ENCODE measurements at regions not wholly inside any gene's neighbourhood (a gene's known extent, or its start where the extent isn't known, plus 50 kb on each side); places are given as distances from the start of the nearest gene placed in this dataset.

DNA sequence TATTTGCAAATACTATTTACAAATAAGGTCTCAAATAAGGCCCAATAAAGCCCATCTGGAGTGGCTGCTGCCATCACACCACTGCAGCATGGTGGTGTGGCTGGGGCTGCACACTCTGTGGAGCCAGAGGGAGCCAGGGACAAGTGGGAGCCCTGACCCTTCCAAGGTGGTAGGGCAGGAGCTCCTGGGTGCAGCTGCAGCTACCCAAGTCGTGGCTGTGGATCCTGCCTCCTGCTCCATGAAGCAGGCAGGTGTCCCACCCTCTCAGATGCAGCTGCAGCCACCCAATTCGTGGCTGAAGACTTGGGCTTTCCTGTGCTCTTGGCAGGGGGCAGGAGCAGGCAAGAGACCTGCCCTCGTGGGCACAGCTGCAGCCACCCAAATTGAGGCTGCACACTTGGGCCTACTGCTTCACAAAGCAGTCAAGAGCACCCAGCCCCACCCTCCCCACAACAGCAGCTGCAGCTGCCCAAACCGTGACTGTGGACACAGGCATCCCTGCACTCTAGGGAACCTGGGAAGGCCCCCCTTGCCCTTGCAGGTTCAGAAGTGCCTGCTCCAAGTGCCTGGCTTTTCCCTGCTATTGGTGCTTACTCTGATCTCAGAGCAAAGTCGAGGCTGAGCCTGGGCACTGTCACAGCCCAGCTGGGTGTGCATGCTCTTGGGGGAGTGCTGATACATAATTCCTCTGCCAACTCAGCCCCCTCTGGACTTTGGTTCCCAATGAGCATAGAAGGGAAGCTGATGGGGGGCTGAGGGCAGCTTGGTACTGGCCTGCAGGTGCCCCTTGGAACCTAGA, 614.8 kb downstream of the PCDH18 start:
- no peak for DNase-seq

DNA sequence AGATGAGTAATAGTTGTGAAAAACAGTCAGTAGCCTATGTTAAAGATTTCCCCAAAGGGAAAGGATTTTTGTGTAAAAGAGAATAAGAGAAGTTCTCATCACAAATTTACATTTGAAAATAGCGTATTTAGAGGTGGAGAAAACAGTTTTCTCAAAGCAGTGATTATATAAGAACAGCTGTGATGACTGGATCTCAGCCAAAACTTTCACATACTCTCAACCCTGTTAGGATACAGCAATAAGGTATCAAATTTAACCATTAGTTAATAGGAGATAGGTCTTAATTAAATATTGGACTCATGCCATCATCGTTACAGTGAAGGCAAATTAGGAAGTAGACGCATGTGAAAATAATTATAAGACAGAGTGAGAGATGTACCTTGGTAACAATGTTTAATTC, 622.7 kb downstream of the PCDH18 start:
- DNase-seq: no peak

DNA sequence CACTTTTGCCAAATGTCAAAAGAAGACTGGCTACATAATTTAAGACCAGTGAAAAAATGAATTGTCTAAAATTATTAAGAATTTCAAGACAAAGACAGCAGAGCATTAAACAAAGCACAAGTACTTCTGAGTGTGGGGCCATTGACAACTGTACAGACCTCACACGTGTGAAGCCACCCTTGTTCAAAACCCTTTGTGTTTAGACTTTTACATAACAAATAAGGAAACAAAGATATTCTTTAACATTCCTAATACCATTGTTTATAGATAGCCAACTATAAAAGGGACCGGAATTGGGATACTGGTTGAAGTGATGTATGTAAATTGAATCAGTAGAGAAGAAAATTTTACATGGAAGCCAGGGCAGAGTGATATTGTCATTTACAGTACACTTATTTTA, 624.2 kb downstream of the PCDH18 start:
- no peak for DNase-seq

DNA sequence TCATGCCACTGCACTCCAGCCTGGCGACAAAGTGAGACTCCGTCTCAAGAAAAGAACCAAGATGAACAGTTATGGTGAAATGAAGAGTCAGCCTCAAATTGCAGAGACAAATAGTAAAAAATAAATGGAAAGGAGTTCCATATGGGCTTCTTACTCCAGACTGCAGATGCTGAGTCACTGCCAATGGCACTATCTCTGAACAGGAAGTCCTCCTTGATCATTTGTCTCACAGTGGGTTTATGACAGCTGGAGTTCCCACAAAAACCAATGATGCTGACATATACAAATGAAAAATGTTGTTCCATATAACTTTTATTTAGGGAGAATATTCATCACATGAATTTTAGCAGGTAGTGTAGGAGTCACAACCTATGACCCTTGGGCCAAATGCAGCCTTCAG, 631.6 kb downstream of the PCDH18 start:
- no peak for DNase-seq

DNA sequence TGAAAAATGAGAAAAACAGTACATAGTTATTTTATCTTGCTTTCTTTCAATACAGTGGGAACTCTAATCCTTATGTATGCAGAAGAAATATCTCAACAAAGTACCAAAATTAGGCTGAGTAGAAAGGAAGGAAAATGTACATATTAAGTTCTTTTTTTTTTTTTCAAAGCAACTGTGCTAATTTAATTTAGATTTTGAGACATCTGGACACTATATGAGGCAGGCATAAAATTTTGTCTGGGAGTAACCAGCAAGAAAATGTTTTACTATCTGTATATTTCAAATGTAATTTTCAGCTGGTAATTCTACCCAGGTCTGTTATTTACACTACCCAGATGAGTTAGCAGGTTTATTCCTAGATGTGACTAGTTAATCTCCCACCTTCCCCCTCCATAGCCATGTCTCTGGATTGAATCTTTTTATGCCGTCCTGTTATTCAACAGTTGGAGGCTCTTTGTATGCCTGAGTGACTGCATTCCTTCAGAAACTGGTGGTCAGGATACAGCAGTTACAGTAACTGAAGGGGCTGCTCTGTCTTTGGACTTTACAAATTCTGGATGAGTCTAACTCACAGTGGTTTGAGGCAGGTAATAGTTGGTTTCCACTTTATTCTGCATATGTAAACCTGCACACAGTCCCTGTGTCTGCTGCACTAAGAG, 633.6 kb downstream of the PCDH18 start:
- DNase-seq: no peak

DNA sequence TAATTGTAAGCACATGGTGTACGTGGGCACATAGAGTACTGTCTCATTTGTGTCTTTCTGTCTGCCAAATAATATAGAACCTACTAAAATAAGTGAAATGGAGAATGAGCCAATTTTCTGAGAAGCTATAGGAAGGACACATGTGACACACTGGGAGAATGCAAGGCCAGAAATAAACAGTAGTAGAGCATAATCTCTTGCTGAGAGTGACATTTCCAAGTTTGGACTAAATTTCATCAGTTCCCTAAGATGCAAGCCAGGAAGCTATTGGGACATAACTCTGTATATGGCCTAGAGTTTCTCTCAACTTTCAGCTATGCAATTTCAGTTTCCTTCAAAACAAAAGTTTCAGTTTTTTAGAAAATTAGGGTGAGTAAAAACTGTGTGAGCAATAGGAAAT, 638.7 kb downstream of the PCDH18 start:
- no peak for DNase-seq

DNA sequence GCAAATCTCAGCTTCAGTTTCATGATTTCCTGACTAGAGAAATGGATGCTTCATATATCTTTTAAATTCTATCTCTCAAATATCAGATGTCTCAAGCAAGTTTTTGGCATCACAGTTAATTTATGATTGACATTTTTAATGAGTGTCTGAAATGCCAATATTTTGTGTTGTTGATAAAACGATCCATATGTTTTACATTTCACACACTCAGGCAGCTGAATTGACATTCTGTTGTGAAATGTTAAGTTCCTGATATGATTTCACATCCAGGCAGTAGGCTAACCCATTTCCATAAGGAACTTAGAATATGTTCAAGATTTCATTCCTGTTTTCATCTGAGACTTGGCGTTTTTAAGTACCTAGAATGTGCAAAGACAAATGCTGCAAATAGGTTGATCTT, 650.6 kb downstream of the PCDH18 start:
- DNase-seq: no peak

DNA sequence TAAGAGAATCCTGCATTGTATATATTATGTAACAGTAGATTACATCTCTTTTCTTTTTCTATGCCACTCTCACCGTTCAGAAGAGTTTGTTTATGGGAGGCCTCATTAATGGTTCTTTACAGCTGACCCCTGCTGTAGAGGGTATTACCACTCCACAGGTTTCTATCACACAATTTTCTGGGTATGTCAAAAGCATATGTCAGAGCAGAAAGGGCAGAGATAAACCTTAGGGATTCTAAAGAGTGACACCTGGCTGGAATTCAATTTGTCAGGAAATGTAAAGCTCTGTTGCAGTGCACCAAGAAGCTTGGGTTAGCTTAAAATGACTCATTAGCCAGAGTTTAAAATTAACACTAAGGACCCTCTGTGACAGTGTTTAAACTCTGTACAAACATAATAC, 658.7 kb downstream of the PCDH18 start:
- DNase-seq: no peak

DNA sequence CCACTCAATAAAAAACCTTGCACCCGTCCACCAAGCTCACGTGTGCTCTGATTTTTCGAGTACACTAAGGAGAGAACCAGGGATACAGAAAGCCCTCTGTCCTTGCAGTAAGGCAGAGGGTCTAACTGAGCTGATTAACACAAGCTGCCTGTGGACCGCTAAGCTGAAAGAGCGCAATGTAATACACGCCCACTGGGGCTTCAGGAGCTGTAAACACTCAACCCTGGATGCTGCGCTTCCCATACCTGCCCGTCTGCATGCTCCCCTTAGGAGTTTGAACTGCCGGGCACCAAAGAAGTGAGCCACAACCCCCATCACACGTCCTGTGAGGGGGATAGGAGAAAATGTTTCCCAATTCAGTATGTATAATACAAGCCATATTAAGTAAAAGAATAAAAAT, 664.8 kb downstream of the PCDH18 start:
- no peak for DNase-seq

DNA sequence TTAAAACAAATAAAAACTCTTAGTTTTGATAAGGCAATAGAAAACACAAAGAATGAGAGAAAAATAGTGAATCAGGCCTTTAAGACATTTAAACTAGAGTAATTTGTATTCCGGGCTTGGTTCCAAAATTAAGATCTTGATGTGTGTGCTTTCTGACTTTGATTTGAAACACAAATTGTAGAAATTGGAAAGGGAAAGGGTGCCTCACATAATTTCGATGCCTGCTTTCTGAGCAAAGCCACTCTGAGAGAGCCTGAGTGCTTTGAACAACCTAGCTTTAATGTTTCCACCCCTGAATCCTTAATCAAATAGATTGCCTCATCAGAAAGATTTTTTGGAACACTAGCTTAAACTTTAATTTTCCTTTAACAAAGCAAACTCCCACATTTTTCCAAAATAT, 666.8 kb downstream of the PCDH18 start:
- no peak for DNase-seq

DNA sequence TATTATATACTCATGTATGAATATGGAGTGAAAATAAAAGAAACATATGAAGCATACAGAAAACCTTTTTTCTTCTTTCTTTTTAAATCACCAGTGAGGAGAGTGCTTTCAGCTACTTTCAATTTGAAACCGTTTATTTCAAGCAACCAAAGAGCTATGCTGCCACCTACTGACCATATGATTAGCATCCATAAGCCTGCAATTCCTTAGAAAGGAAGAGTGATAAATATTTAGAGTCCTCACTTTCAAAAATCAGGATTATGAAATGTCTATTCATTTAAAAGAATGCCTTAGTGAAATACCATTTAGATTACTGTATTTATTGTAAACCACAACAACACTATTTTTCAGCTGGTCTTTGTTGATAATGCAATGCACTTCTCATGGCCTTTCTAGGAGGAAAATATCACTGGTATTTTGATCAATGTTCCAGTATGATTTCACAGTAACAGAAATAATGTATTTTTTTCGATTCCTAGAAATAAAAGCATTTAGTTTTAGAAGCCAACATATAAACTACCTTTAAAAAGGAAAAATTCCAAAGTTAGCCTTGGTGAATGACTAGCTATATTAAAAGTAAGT, 667.6 kb downstream of the PCDH18 start:
- DNase-seq: peak; percentile 76 to 77 (median 76)

DNA sequence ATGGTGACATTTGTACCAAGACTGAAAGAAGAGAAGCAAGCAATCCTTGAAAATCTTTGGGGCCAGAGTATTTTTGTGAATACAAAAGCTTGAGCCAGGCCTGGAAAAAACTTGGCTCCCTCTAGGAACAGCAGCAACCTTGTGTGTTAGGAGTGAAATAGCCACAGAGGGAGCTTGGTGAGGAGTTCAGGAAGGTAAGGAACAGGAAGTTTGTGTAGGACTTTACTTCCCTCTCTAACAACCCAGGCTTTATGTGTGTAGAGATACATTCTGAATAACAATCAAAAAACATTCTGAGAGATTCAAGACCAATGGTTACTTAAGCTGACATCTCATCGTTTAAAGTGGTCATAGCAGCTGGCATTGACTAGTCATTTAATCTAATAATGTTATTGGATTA, 668.5 kb downstream of the PCDH18 start:
- peak in 1 of 3 donors; percentile 3 for DNase-seq

DNA sequence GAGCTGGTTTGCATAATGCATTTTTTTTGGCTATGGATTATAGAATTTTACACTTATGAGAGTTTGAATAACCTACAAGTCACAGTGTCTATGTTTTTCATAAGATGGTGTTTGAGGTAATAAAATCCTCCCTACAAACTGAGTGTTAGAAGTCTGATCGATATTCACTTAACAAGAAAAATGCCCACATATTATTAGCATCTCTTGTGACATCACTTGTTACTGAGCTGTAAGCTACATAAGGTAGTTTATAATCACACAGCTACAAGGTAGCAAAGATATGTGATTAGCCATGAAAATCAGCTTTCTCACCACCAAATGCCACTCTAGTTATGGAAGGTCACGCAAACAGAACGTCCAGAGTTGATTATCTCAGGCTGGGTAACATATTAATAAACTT, 669.6 kb downstream of the PCDH18 start:
- no peak for DNase-seq

DNA sequence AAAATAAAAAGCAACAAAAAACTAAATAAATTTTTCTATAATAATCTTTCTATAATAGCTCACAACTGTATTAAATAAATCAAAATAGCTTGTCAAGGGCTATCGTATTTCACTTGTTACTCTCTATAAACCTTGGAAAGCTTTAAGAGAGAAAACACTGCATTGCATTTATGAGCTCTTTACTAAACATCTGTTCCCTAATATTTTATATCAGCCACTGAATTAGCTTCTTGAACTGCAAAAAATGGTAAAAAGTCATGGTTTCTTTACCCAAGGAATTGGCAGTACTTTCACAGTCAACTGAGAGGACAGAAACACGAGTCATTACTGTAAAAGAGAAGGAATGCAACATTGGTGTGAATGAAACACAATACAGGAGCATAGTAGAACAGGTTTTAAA, 671.2 kb downstream of the PCDH18 start:
- DNase-seq: no peak

DNA sequence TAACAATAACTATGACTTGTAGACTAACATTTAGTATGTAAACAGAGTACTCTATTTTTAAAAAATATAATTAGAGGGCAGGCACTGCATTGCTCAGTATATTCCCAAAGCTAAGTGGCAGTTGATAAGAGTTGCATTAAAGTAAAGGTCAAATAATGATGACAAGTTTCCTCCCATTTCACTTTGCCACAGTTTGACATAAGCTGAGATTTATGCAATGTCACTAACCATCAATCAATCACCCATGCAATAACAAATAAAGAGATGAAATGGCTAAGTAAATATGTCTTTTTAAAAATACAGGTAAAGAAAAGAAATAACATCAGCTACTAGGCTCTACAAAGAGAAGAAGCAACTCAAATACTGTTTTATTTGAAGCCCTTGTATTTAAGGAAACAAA, 673.4 kb downstream of the PCDH18 start:
- DNase-seq: no peak

DNA sequence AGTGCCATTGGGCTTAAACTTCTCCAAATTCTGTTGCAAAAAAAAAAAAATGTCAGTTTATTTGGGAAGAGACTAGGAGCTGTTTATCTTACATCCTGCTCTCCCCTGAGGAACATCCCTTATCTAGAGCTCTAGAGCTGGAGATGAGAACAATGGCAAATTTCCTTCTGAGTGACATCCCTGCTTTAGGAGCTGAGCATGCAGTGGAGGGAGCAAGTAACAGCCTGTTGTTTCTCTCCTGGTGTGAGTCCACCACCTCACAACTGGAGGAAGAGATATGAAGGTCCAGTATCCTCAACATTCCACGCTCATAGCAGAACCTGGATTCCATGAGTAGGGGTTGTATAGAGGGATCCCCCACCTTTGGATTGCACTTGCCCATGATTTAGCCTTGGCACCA, 676.4 kb downstream of the PCDH18 start:
- DNase-seq: no peak

DNA sequence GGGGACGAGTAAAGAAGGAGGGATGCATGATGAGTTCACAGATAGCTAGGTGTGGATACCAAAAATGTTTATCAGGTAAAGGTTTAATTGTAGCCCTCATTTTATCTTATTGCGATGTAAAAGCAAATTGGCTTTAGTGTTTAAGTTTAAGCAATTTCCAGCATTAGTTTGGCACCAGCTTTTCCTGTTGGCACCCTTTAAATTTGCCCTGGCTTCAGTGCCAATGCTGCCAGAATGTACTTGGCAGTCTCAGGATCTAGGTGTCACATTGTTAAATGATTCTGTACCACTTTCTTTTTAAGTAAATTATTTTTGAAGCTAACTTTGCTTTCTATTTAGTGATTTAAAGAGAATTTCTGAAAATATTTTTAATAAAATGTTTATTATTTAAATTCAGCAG, 681.8 kb downstream of the PCDH18 start:
- no peak for DNase-seq

DNA sequence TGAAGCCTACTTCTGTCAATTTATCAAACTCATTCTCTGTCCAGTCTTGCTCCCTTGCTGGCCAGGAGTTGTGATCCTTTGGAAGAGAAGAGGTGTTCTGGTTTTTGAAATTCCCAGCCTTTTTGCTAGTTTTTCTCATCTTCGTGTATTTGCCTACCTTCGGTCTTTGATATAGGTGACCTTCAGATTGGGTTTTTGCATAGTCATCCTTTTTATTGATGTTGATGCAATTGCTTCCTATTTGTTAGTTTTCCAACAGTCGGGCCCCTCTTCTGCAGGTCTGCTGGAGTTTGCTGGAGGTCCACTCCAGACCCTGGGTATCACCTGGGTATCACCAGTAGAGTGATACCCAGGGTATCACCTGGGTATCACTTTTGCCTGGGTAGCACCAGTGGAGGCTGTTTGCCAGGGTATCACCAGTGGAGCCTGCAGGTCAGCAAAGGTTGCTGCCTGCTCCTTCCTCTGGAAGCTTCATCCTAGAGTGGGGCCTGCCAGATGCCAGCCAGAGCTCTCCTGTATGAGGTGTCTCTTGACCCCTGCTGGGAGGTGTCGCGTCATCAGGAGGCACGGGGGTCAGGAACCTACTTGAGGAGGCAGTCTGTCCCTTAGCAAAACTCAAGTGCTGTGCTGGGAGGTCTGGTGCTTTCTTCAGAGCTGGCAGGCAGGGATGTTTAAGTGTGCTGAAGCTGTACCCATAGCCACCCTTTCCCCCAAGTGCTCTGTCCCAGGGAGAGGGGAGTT, 684.2 kb downstream of the PCDH18 start:
- DNase-seq: no peak

DNA sequence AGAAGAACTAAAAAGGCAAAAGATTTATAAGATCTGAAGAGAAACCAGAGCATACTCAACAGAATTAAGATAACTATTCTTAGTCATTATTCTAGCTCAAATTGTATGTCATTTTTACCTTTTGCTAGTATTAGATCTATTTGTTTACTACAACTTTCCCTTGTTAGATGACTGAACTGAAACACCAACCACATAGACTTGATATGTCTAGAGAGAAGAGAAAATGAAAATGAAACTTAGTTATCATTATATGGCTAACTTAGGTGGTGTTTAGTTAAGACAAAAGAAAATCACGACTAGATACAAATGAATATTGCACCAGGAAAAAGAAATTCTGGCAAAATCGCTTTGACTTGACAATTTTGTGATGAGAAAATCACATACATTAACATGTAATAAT, 690.8 kb downstream of the PCDH18 start:
- DNase-seq: no peak

DNA sequence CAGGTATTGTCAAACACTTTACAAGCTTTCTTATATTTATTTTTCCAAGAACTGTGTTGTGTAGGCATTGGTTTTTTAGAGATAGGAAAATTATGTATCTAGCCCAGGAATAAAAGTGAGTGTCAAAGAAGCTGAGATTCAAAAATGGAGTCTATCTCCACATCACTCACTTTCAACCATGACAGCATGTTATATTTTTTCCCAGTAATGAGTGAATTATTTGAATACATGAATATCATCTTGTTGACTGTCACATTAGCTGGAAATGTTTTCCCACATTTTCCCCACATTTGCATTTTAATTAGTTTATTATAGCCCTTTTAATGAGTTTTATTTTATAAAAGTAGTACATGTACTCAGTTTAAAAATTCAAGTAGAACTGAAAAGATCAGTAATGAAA, 693.7 kb downstream of the PCDH18 start:
- no peak for DNase-seq

DNA sequence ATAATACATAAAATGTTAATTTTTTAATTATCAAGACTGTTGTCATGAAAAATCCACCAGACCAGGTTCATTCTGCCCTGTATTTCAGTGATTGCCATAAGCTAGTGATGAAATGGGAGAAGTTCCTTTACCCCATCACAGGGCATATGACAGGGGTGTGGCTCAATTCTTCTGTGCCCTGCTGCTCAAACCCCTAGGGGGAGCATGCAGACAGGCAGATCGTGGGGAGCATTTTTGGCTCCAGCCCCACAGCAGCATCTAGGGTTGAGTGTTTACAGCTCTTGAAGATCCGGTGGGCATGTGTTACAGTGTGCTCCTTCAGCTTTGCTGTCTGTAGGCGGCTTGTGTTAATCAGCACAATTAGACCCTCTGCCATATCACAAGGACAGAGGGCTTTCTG, 700.7 kb downstream of the PCDH18 start:
- peak in 1 of 3 donors; percentile 1 for DNase-seq

DNA sequence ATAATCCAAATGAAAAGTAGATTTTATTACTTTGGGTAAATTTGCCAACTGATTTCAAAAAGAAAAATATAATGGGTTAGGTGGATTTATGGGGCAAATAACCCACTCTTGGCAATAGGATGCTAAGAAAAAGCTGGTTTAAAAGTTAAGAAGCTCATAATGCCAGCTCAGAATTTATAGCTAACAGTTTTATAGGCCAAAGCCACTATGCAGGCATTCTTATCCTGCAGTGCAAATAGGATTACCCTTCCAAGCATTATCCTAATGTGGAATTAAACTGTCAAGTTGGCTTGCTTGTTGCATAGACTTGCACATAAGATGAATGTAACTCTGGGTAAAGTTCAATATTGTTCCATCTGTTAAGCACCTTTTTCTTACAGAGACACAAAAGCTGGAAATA, 703.0 kb downstream of the PCDH18 start:
- DNase-seq: no peak

DNA sequence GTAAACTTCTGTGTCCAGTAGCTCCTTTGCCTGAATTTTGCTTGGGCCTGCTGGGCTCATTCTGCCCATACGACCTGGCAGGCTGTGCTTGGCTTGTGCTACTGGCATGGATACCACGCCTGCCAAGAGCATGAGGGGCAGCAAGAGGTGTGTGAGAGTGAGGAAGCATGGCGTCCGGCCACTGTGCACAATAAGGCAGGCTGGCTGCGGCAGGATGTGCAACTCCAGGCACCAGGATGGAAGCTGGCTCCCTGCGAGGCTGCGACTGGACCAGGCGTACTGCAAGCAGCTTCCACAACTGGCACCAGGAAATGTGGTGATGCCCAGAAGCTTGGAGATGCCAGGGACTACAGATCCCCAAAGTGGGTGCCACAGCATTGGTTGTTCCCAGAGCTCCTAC, 709.3 kb downstream of the PCDH18 start:
- DNase-seq: no peak

Data from suppressor macrophage treated with lipopolysaccharide for 1 hour (primary cell).